Stomach (tissue), 4 donors: ENCODE measurements at regions not wholly inside any gene's neighbourhood (a gene's known extent, or its start where the extent isn't known, plus 50 kb on each side); places are given as distances from the start of the nearest gene placed in this dataset.

Experiments
- EP300 ChIP-seq: sonication (generic); formaldehyde crosslinking; IDR thresholded peaks from one replicate; pipeline ENCODE4 v1.6.1; 2017; ENCODE audit warnings: antibody characterized with exemption
- POLR2AphosphoS5 ChIP-seq, 3 donors: sonication (generic); formaldehyde crosslinking; IDR thresholded peaks; one replicate each; pipeline ENCODE4 v1.6.1; 2016; ENCODE audit warnings: antibody characterized with exemption in 3 of 3
- TF ChIP-seq, protein P1 (sequence below), 7 experiments: fragments of 450-650 bp in 4 of 7; fragments of 200-600 bp in 3 of 7; sonication (generic) in 3 of 7; IDR thresholded peaks; one replicate each; pipeline ENCODE4 v1.5.1; 2016 to 2019; ENCODE audit warnings: antibody characterized with exemption in 7 of 7, control low read depth in 2 of 7, mild to moderate bottlenecking in 1 of 7

DNA sequence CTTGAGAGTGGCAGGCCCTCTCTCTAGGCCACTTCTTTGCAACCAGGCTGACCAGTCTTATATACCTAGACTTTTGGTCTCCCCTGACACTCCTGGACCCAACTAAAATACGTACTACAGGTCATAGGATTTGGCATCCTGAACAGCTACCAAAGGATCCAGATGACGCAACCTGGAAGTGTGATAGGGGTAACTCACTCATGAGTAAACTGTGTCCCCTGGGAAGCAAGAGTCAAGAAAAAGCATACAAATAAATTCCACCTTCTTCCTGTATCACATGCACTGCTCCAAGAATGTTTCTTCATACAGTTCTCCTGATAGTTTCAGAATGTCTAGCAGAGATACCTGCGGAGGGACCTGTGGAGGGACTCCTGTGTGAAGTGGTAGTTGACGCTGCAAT is 172.3 kb downstream of the MDFIC start:
- TF ChIP-seq, protein P1, sequence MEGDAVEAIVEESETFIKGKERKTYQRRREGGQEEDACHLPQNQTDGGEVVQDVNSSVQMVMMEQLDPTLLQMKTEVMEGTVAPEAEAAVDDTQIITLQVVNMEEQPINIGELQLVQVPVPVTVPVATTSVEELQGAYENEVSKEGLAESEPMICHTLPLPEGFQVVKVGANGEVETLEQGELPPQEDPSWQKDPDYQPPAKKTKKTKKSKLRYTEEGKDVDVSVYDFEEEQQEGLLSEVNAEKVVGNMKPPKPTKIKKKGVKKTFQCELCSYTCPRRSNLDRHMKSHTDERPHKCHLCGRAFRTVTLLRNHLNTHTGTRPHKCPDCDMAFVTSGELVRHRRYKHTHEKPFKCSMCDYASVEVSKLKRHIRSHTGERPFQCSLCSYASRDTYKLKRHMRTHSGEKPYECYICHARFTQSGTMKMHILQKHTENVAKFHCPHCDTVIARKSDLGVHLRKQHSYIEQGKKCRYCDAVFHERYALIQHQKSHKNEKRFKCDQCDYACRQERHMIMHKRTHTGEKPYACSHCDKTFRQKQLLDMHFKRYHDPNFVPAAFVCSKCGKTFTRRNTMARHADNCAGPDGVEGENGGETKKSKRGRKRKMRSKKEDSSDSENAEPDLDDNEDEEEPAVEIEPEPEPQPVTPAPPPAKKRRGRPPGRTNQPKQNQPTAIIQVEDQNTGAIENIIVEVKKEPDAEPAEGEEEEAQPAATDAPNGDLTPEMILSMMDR (IDR thresholded peaks at IDR 0.05) = no peak
- TF ChIP-seq EP300 (no peak), POLR2AphosphoS5 (IDR thresholded peaks at IDR 0.05) (no peak)
